GM20000 (cell line): ENCODE measurements at regions not wholly inside any gene's neighbourhood (a gene's known extent, or its start where the extent isn't known, plus 50 kb on each side); places are given as distances from the start of the nearest gene placed in this dataset.

ENCODE experiments used
- DNase-seq: peaks from one replicate; pipeline ENCODE4 v3.0.0; 2012; ENCODE audit warnings: low spot score
- TF ChIP-seq, protein P1 (sequence below): IDR thresholded peaks from 2 replicates; pipeline ENCODE4 v1.5.1; 2012; ENCODE audit warnings: mild to moderate bottlenecking, control low read depth; ENCODE audit errors: extremely low read depth, missing control alignments

DNA sequence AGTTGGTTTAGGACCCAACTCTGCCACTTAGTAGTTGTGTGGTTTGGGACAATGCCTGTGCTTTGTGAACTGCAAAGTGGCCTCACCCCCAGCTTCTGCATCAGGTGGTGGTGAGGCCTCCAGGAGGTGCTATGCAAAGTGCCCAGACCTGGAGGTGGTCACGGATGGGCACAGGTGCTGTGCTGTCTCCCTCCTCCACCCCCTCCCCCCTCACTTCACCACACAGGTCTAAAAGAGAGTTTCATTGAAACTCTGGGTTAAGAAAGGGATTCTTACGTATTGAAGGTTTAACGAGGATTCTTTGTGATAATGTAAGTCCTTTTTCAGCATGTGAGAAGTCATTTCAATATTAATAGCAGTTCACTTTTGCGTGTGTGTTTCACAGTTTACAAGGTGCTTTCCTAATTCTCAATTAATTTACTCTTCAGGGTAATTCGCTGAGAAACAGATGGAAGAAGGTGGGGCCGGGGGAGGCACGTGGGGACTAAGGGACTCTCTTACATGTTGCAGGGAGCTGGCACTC lies 369.9 kb downstream of the LPIN1 start:
- DNase-seq = no peak
- TF ChIP-seq, protein P1, sequence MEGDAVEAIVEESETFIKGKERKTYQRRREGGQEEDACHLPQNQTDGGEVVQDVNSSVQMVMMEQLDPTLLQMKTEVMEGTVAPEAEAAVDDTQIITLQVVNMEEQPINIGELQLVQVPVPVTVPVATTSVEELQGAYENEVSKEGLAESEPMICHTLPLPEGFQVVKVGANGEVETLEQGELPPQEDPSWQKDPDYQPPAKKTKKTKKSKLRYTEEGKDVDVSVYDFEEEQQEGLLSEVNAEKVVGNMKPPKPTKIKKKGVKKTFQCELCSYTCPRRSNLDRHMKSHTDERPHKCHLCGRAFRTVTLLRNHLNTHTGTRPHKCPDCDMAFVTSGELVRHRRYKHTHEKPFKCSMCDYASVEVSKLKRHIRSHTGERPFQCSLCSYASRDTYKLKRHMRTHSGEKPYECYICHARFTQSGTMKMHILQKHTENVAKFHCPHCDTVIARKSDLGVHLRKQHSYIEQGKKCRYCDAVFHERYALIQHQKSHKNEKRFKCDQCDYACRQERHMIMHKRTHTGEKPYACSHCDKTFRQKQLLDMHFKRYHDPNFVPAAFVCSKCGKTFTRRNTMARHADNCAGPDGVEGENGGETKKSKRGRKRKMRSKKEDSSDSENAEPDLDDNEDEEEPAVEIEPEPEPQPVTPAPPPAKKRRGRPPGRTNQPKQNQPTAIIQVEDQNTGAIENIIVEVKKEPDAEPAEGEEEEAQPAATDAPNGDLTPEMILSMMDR = no peak

DNA sequence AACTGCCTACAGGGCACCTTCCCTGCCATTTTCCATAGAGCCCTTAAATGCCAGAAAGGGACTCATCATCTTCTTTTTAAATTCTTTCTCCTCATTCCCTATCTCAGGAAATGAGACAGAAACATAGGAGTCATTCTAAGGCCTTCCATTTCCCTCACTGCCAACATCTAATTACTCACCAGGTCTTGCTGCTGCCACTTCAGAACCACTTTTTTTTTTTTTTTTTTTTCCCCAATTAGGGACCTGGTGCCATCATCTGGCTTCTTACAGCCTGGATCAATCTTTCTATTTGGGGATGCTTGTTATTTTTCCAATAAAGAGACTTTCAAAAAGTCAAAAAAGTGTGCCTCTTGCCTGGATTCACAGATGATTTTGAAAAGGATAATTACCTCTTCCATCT lies 373.4 kb downstream of the LPIN1 start:
- no peak for DNase-seq

GRCh38 chr2:12120281-12121150 lies 374.1 kb downstream of the LPIN1 start:
- DNase-seq = no peak
- TF ChIP-seq, protein P1 = no peak

More for the DNA sequence above, 373.4 kb downstream of the LPIN1 start:
- TF ChIP-seq, protein P1 = no peak

- DNase-seq = no peak
- TF ChIP-seq, protein P1 = no peak
Observed at GRCh38 chr2:12124790-12125189, 378.4 kb downstream of the LPIN1 start.

GRCh38 chr2:12126318-12126717 lies 379.9 kb downstream of the LPIN1 start:
- DNase-seq = no peak
- TF ChIP-seq, protein P1 = no peak

DNA sequence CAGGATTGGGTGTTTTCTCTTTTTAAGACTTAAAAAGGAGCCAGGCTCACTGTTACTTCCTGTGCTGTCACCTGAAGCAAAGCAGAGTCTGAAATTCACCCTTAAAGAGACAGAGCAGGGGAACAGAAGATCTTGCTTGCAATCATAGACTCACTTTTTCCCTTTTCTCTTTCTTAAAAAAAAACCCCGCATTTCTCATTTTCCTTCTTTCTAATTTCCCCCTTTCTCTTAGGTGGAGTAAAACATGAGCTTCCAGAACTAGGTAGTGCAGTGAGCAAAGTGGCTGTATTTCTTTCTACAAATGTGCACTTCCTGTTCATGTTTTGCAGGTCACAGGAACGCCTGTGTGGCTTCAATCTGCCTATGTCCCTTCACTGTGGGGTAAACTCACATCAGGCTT lies 381.2 kb downstream of the LPIN1 start:
- TF ChIP-seq, protein P1 = no peak
- DNase-seq = no peak

GRCh38 chr2:12131975-12132374 lies 385.5 kb downstream of the LPIN1 start:
- DNase-seq = no peak
- TF ChIP-seq, protein P1 = no peak
